ENCODE measurements at regions not wholly inside any gene's neighbourhood (a gene's known extent, or its start where the extent isn't known, plus 50 kb on each side); places are given as distances from the start of the nearest gene placed in this dataset.

DNA sequence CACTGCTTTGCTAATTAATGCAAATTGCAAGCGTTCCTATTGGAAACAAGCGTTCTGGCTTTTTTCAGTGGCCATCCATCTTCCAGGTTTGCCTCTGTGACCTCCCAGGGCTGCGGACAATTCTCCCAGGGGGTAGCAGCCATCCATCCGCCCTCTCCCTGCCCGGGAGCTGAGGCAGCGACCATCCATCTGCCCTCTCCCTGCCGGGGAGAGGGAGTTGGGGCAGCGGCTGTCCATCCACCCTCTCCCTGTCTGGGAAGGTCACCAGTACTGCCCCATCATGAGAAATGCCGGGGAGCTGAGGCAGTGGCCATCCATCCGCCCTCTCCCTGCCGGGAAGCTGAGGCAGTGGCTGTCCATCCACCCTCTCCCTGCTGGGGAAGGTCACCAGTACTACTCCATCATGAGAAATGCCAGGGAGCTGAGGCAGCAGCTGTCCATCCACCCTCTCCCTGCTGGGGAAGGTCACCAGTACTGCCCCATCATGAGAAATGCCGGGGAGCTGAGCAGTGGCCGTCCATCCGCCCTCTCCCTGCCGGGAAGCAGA is 394.7 kb downstream of the BRD1 start:
- CTCF ChIA-PET: interaction anchor here (1.6 to 1.8 kb wide), 2 partner anchors 117 to 200 kb away, joined by 11 to 17 read pairs; no protein-coding TSS in a partner anchor
- H2AFZ ChIP-seq (ENCODE audit: low read depth, low read length, poor library complexity, severe bottlenecking): no peak overlapping the region
- TF ChIP-seq ELF1 (IDR thresholded peaks at IDR 0.05; ENCODE audit: borderline replicate concordance, low read depth) (no peak), YY1 (IDR thresholded peaks at IDR 0.05; ENCODE audit: extremely low read depth, insufficient replicate concordance, low read depth, low read length) (no peak), EZH2phosphoT487 (IDR thresholded peaks at IDR 0.05; ENCODE audit: borderline replicate concordance) (no peak), JUND (IDR thresholded peaks at IDR 0.05) (no peak), ZFX (IDR thresholded peaks at IDR 0.05) (no peak), EZH2 (IDR thresholded peaks at IDR 0.05) (no peak), RAD21 (IDR thresholded peaks at IDR 0.05; ENCODE audit: low read depth) (no peak)
- TF ChIP-seq, protein P1, sequence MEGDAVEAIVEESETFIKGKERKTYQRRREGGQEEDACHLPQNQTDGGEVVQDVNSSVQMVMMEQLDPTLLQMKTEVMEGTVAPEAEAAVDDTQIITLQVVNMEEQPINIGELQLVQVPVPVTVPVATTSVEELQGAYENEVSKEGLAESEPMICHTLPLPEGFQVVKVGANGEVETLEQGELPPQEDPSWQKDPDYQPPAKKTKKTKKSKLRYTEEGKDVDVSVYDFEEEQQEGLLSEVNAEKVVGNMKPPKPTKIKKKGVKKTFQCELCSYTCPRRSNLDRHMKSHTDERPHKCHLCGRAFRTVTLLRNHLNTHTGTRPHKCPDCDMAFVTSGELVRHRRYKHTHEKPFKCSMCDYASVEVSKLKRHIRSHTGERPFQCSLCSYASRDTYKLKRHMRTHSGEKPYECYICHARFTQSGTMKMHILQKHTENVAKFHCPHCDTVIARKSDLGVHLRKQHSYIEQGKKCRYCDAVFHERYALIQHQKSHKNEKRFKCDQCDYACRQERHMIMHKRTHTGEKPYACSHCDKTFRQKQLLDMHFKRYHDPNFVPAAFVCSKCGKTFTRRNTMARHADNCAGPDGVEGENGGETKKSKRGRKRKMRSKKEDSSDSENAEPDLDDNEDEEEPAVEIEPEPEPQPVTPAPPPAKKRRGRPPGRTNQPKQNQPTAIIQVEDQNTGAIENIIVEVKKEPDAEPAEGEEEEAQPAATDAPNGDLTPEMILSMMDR (IDR thresholded peaks at IDR 0.05 in 2 of 3, conservative IDR thresholded peaks at IDR 0.05 in 1 of 3; ENCODE audit: borderline replicate concordance in 1 of 3, insufficient read depth in 1 of 3, low read depth in 2 of 3, low read length in 2 of 3): no peak
- TF ChIP-seq, protein P2, sequence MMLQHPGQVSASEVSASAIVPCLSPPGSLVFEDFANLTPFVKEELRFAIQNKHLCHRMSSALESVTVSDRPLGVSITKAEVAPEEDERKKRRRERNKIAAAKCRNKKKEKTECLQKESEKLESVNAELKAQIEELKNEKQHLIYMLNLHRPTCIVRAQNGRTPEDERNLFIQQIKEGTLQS (IDR thresholded peaks at IDR 0.05): no peak
- TF ChIP-seq, protein P3, sequence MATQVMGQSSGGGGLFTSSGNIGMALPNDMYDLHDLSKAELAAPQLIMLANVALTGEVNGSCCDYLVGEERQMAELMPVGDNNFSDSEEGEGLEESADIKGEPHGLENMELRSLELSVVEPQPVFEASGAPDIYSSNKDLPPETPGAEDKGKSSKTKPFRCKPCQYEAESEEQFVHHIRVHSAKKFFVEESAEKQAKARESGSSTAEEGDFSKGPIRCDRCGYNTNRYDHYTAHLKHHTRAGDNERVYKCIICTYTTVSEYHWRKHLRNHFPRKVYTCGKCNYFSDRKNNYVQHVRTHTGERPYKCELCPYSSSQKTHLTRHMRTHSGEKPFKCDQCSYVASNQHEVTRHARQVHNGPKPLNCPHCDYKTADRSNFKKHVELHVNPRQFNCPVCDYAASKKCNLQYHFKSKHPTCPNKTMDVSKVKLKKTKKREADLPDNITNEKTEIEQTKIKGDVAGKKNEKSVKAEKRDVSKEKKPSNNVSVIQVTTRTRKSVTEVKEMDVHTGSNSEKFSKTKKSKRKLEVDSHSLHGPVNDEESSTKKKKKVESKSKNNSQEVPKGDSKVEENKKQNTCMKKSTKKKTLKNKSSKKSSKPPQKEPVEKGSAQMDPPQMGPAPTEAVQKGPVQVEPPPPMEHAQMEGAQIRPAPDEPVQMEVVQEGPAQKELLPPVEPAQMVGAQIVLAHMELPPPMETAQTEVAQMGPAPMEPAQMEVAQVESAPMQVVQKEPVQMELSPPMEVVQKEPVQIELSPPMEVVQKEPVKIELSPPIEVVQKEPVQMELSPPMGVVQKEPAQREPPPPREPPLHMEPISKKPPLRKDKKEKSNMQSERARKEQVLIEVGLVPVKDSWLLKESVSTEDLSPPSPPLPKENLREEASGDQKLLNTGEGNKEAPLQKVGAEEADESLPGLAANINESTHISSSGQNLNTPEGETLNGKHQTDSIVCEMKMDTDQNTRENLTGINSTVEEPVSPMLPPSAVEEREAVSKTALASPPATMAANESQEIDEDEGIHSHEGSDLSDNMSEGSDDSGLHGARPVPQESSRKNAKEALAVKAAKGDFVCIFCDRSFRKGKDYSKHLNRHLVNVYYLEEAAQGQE (IDR thresholded peaks at IDR 0.05; ENCODE audit: low read depth): no peak
- no peak for ATAC-seq
- RAD21 ChIA-PET (ENCODE audit: low non-redundant PET in 1 of 2, low total read pairs in 2 of 2, uncharacterized antibody in 2 of 2, unreplicated experiment in 2 of 2): no interaction called here
- no peaks in the 10 kb centered on the region for H3K4me1 ChIP-seq (ENCODE audit: control insufficient read depth in 1 of 2, insufficient read depth in 2 of 2, low read length in 2 of 2)
- BruUV-seq (replicated peaks): no TSS peak
- no peak overlapping the region for H3K4me2 ChIP-seq (ENCODE audit: low read length)
- H4K20me1 ChIP-seq (ENCODE audit: insufficient read depth): no peaks in the 10 kb centered on the region
- no peak overlapping the region for H3K27ac ChIP-seq (ENCODE audit: low read depth, low read length)
- H3K9ac ChIP-seq (ENCODE audit: low read length): no peak overlapping the region
- H3K79me2 ChIP-seq (ENCODE audit: insufficient read depth, low read length): no peaks in the 10 kb centered on the region
- intact Hi-C loops (cut with micrococcal nuclease): loop anchor here (10.0 kb wide), 1 partner anchor 102 kb away; no protein-coding TSS in a partner anchor
- H3K9me3 ChIP-seq (ENCODE audit: control insufficient read depth in 1 of 2, insufficient read depth in 1 of 2, low read depth in 1 of 2, low read length in 2 of 2): no peaks in the 10 kb centered on the region
- H3K36me3 ChIP-seq (ENCODE audit: control insufficient read depth in 1 of 2, insufficient read depth in 2 of 2, low read length in 2 of 2): no peaks in the 10 kb centered on the region
- no peak for DNase-seq (ENCODE audit: low read depth, low spot score)
- no peak overlapping the region for H3K4me3 ChIP-seq (replicated peaks in 1 of 2; ENCODE audit: low read depth in 1 of 2, low read length in 2 of 2)
- H3K27me3 ChIP-seq (ENCODE audit: insufficient read depth, low read length): peaks cover 3% of the 10 kb centered on the region; the same call in 1 of the 2 replicates
- POLR2A ChIA-PET: no interaction called here
- H3K9me2 ChIP-seq (ENCODE audit: insufficient read depth): no peaks in the 10 kb centered on the region
